K562 (cell line): ENCODE measurements at regions not wholly inside any gene's neighbourhood (a gene's known extent, or its start where the extent isn't known, plus 50 kb on each side); places are given as distances from the start of the nearest gene placed in this dataset.
A peak's percentile ranks its signal among the peaks of the same experiment; 100 is the strongest.

Experiments used
- ATAC-seq: fragments of 200-7000 bp; cut with Tn5 transposase; 3 replicates; pipeline ENCODE4 v1.9.1; 2020; ENCODE audit warnings: moderate library complexity
- BruUV-seq: library from RNA; stranded (reverse); fragments of 400-500 nt; replicated peaks from 2 replicates; lab custom pipeline; 2021; lab: Mats Ljungman, UMichigan
- CTCF ChIA-PET: fragments of 300-600 bp; formaldehyde crosslinking; extraction: SDS; loops from one replicate; lab custom pipeline; 2021; ENCODE audit warnings: low intra/inter-chr PET ratio; lab: Yijun Ruan, JAX
- POLR2A ChIA-PET: fragments of 300-600, 350-650 bp; sonication (Branson Sonifier 250); formaldehyde crosslinking; extraction: SDS; loops from one replicate; lab custom pipeline; 2021; ENCODE audit warnings: antibody characterized with exemption, inconsistent platforms; lab: Yijun Ruan, JAX
- DNase-seq, 4 experiments: peaks; one replicate each; pipeline versions ENCODE4 v3.0.0 to v3.0.0-alpha.2; 2011 to 2018; ENCODE audit warnings: low spot score in 3 of 4, mixed read lengths in 3 of 4; ENCODE audit errors: extremely low read depth in 1 of 4
- FAIRE-seq: peaks from 2 replicates; lab custom pipeline; 2011; peaks lifted over from hg19 to GRCh38; lab: Jason Lieb, UNC
- H2AFZ ChIP-seq: 2 replicates; pipeline ENCODE4 v1.6.0; 2011; ENCODE audit warnings: low read depth, low read length, control low read depth, inconsistent platforms
- H3K27ac ChIP-seq: fragments of 200-600 bp; 3 replicates; pipeline ENCODE4 v1.8.0; 2011; ENCODE audit warnings: low read depth, mild to moderate bottlenecking, control low read depth, inconsistent platforms, low read length, moderate library complexity, mixed read lengths; ENCODE audit errors: extremely low read depth
- H3K27me3 ChIP-seq, 2 experiments: fragments of 300-600 bp in 1 of 2; 2 replicates in 1 of 2; 3 replicates in 1 of 2; pipeline versions ENCODE4 v1.6.0 to v1.8.0; 2011; ENCODE audit warnings: inconsistent platforms in 2 of 2, low read length in 2 of 2, mild to moderate bottlenecking in 1 of 2, mixed read lengths in 1 of 2, moderate library complexity in 1 of 2; ENCODE audit not compliant: control insufficient read depth in 2 of 2, insufficient read depth in 2 of 2
- H3K36me3 ChIP-seq: fragments of 300-600 bp; 3 replicates; pipeline ENCODE4 v1.8.0; 2011; ENCODE audit warnings: mild to moderate bottlenecking, low read length, inconsistent platforms; ENCODE audit not compliant: control insufficient read depth, insufficient read depth
- H3K4me1 ChIP-seq, 2 experiments: fragments of 200-600 bp in 1 of 2; replicated peaks in 1 of 2; 2 replicates in 1 of 2; 3 replicates in 1 of 2; pipeline versions ENCODE4 v1.5.1 to v1.8.0; 2011; ENCODE audit warnings: inconsistent platforms in 2 of 2, low read length in 2 of 2, mild to moderate bottlenecking in 1 of 2, mixed read lengths in 1 of 2, moderate library complexity in 1 of 2; ENCODE audit not compliant: control insufficient read depth in 2 of 2, insufficient read depth in 2 of 2
- H3K4me2 ChIP-seq: 2 replicates; pipeline ENCODE4 v1.6.1; 2011; ENCODE audit warnings: low read length, control low read depth, inconsistent platforms, mixed read lengths; ENCODE audit not compliant: insufficient read depth
- H3K4me3 ChIP-seq: fragments of 200-600 bp; sonication (generic), shearing (Covaris generic); 2 replicates; pipeline ENCODE4 v1.5.1; 2016; ENCODE audit warnings: control low read depth, inconsistent platforms
- H3K79me2 ChIP-seq: fragments of 200-600 bp; 3 replicates; pipeline ENCODE4 v1.8.0; 2011; ENCODE audit warnings: low read length, inconsistent platforms; ENCODE audit not compliant: control insufficient read depth, insufficient read depth
- H3K9ac ChIP-seq, 2 experiments: 2 replicates each; pipeline versions ENCODE4 v1.6.0 to v1.6.1; 2011; ENCODE audit warnings: low read depth in 2 of 2, low read length in 2 of 2, control low read depth in 1 of 2, inconsistent platforms in 1 of 2, mild to moderate bottlenecking in 1 of 2, mixed read lengths in 1 of 2; ENCODE audit not compliant: insufficient read depth in 1 of 2
- H3K9me1 ChIP-seq: one replicate; pipeline ENCODE4 v1.6.0; 2011; ENCODE audit warnings: inconsistent platforms, mild to moderate bottlenecking, low read length, moderate library complexity; ENCODE audit not compliant: control insufficient read depth, insufficient read depth
- H3K9me3 ChIP-seq: replicated peaks from 2 replicates; pipeline ENCODE4 v1.5.1; 2011; ENCODE audit warnings: low read depth, low read length, inconsistent platforms; ENCODE audit not compliant: control insufficient read depth, insufficient read depth
- H4K20me1 ChIP-seq: replicated peaks from 2 replicates; pipeline ENCODE4 v1.6.1; 2011; ENCODE audit warnings: low read length, inconsistent platforms, mixed read lengths; ENCODE audit not compliant: control insufficient read depth, insufficient read depth
- CEBPB ChIP-seq: fragments of 450-650 bp; IDR thresholded peaks from 2 replicates; pipeline ENCODE4 v1.6.1; 2016; ENCODE audit warnings: missing genetic modification characterization, missing compliant biosample characterization
- CEBPG ChIP-seq, 3 experiments: fragments of 200-800 bp in 1 of 3; sonication (Bioruptor generic) in 1 of 3; sonication (generic) in 1 of 3; formaldehyde crosslinking in 1 of 3; IDR thresholded peaks in 2 of 3; conservative IDR thresholded peaks in 1 of 3; 2 replicates each; pipeline versions ENCODE4 v1.6.1 to v1.8.0; 2016 to 2022; ENCODE audit warnings: missing compliant biosample characterization in 2 of 3, missing genetic modification characterization in 2 of 3, mild to moderate bottlenecking in 1 of 3, missing genetic modification reagents in 1 of 3
- CHCHD3 ChIP-seq: fragments of 250-450 bp; sonication (Bioruptor Pico); IDR thresholded peaks from 2 replicates; pipeline ENCODE4 v2.1.2; 2022; ENCODE audit warnings: mild to moderate bottlenecking
- CREB1 ChIP-seq, 2 experiments: sonication (generic) in 1 of 2; formaldehyde crosslinking in 1 of 2; IDR thresholded peaks; 2 replicates each; pipeline versions ENCODE4 v1.6.1 to v1.8.0; 2012 to 2022; ENCODE audit warnings: inconsistent platforms in 1 of 2, mild to moderate bottlenecking in 1 of 2, missing genetic modification reagents in 1 of 2, moderate library complexity in 1 of 2
- ETV6 ChIP-seq, 3 experiments: fragments of 150-350 bp in 1 of 3; sonication (generic) in 1 of 3; formaldehyde crosslinking in 1 of 3; IDR thresholded peaks; 2 replicates each; pipeline versions ENCODE4 v1.6.1 to v1.8.0; 2014 to 2022; ENCODE audit warnings: borderline replicate concordance in 2 of 3, low read depth in 2 of 3, antibody characterized with exemption in 1 of 3, low read length in 1 of 3, mild to moderate bottlenecking in 1 of 3, missing genetic modification reagents in 1 of 3
- PHF8 ChIP-seq: fragments of 200-600 bp; sonication (generic); IDR thresholded peaks from 2 replicates; pipeline ENCODE4 v1.6.1; 2012; ENCODE audit warnings: mixed run types, mild to moderate bottlenecking, inconsistent platforms, low read length, moderate library complexity, borderline replicate concordance
- WGBS: fragments of 100-300 bp; shearing (Covaris generic); methylation state at CpG from one replicate; pipeline ENCODE4 v1.1.6; 2016; ENCODE audit warnings: low coverage, mixed read lengths; ENCODE audit not compliant: insufficient coverage; ENCODE audit errors: missing lambda C conversion rate; 5-methylcytosine and 5-hydroxymethylcytosine counted together
- in situ Hi-C: fragments of 300-500 bp; cut with MboI; formaldehyde crosslinking; loops from 4 replicates; pipeline ENCODE4 v1.15.0; 2018; ENCODE audit warnings: inconsistent platforms, mixed read lengths
- intact Hi-C: fragments of 100-400 bp; cut with micrococcal nuclease; formaldehyde crosslinking; loops from 2 replicates; pipeline ENCODE4 v1.14.2; 2022
- TF ChIP-seq, protein P1 (sequence below), 2 experiments: fragments of 450-650 bp in 1 of 2; sonication (generic) in 1 of 2; formaldehyde crosslinking in 1 of 2; IDR thresholded peaks in 1 of 2; conservative IDR thresholded peaks in 1 of 2; 2 replicates each; pipeline versions ENCODE4 v1.6.1 to v1.8.1; 2016 to 2023; ENCODE audit warnings: mild to moderate bottlenecking in 2 of 2, moderate library complexity in 2 of 2, inconsistent platforms in 1 of 2, missing genetic modification reagents in 1 of 2

DNA sequence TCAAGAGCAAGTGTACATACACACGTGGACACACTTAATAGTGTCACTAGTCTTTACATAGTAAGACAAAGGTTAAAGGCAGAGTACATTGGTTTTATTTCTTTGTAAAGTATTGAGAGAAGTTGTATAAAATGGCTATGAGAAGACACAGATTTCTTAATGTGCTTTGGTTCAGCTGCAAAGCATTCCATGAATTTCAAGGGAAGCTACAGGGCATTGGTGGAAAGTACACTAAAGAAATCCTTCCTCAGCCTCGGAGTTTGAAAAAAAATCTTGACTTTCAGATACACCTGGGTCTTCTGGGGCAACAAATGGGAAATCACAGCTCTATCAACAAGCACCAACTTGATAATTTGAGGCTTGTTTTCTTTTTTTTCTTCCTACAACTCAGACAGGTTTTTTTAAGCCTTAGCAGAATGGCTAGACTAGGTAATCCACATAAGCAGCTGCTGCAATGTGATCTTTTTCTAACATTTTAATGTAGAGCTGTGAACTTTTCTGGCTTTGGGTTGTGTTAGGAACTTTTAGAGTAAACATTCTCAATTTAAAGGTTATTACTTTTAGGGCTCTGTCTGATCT is 140.4 kb upstream of the FST start:
- in situ Hi-C loops: loop anchor here (5.0 kb wide), 1 partner anchor 78 kb away; no protein-coding TSS in a partner anchor
- DNase-seq (no peak), FAIRE-seq (no peak), ATAC-seq (no peak)
- no peak overlapping the region for H3K27ac ChIP-seq
- ChIA-PET CTCF (no interaction called here), POLR2A (no interaction called here)
- no peak overlapping the region for H3K9ac ChIP-seq
- H3K79me2 ChIP-seq: no peaks in the 10 kb centered on the region
- H2AFZ ChIP-seq: no peak overlapping the region
- no peaks in the 10 kb centered on the region for H3K4me1 ChIP-seq
- no peaks in the 10 kb centered on the region for H3K9me1 ChIP-seq
- no peaks in the 10 kb centered on the region for H4K20me1 ChIP-seq
- intact Hi-C loops: no loop called here
- no peak overlapping the region for H3K4me3 ChIP-seq
- no peak for TF ChIP-seq CHCHD3 (CRISPR knock-in tag)
- no peaks in the 10 kb centered on the region for H3K9me3 ChIP-seq
- no TSS peak for BruUV-seq
- 0% methylated on average over 2 of the region's 2 CpGs for whole genome bisulfite sequencing
- H3K4me2 ChIP-seq: no peak overlapping the region
- no peaks in the 10 kb centered on the region for H3K36me3 ChIP-seq
- H3K27me3 ChIP-seq: no peaks in the 10 kb centered on the region

- ATAC-seq: no peak
- no TSS peak for BruUV-seq
- H3K4me1 ChIP-seq: no peaks in the 10 kb centered on the region
- no peaks in the 10 kb centered on the region for H4K20me1 ChIP-seq
- no peak overlapping the region for H2AFZ ChIP-seq
- H3K27ac ChIP-seq: no peak overlapping the region
- intact Hi-C loops (no loop called here), in situ Hi-C loops (loop anchor here (5.0 kb wide), 1 partner anchor 79 kb away; no protein-coding TSS in a partner anchor)
- H3K79me2 ChIP-seq: no peaks in the 10 kb centered on the region
- no peak overlapping the region for H3K4me2 ChIP-seq
- no peak for FAIRE-seq
- no peaks in the 10 kb centered on the region for H3K27me3 ChIP-seq
- H3K9me1 ChIP-seq: no peaks in the 10 kb centered on the region
- TF ChIP-seq, protein P1, sequence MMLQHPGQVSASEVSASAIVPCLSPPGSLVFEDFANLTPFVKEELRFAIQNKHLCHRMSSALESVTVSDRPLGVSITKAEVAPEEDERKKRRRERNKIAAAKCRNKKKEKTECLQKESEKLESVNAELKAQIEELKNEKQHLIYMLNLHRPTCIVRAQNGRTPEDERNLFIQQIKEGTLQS (IDR thresholded peaks at IDR 0.05): peak; percentile 42; the same call in 1 of the 2 replicates
- TF ChIP-seq, protein P1 (CRISPR knock-in tag; conservative IDR thresholded peaks at IDR 0.05): no peak
- TF ChIP-seq CEBPB (tag): peak; percentile 54
- TF ChIP-seq CREB1 (IDR thresholded peaks at IDR 0.05): no peak
- no peak for TF ChIP-seq CREB1 (CRISPR knock-in tag; IDR thresholded peaks at IDR 0.05)
- TF ChIP-seq CEBPG (CRISPR knock-in tag; IDR thresholded peaks at IDR 0.05): no peak
- peak in 1 of 2 experiments; percentile 79; a peak in 3 of 4 replicates for TF ChIP-seq CEBPG (tag; conservative IDR thresholded peaks at IDR 0.05 in 1 of 2, IDR thresholded peaks at IDR 0.05 in 1 of 2)
- TF ChIP-seq ETV6 (IDR thresholded peaks at IDR 0.05; ENCODE audit: borderline replicate concordance in 1 of 2, low read depth in 2 of 2, low read length in 1 of 2): no peak
- TF ChIP-seq ETV6 (CRISPR knock-in tag; IDR thresholded peaks at IDR 0.05; ENCODE audit: borderline replicate concordance): no peak
- TF ChIP-seq PHF8: no peak
- no peaks in the 10 kb centered on the region for H3K36me3 ChIP-seq
- 0% methylated on average over 3 of the region's 3 CpGs for WGBS
- no peak overlapping the region for H3K9ac ChIP-seq
- no peak overlapping the region for H3K4me3 ChIP-seq
- POLR2A ChIA-PET: interaction anchor here (0.6 kb wide), 1 partner anchor 144 kb away, joined by 3 read pairs; no protein-coding TSS in a partner anchor
- CTCF ChIA-PET: no interaction called here
- no peak for DNase-seq
- no peaks in the 10 kb centered on the region for H3K9me3 ChIP-seq
Observed at GRCh38 chr5:53340956-53341750, 139.3 kb upstream of the FST start.
